GM12801 (cell line): ENCODE measurements at regions not wholly inside any gene's neighbourhood (a gene's known extent, or its start where the extent isn't known, plus 50 kb on each side); places are given as distances from the start of the nearest gene placed in this dataset.

Experiments used
- CTCF ChIP-seq: IDR thresholded peaks from one replicate; pipeline ENCODE4 v1.5.1; 2011; ENCODE audit warnings: control low read depth; ENCODE audit not compliant: insufficient read length; ENCODE audit errors: extremely low read depth

- no peak for TF ChIP-seq CTCF
Measured at GRCh38 chr4:66235876-66236275, 565.6 kb upstream of the EPHA5 start.

- no peak for TF ChIP-seq CTCF
Measured at GRCh38 chr4:66229885-66230284, 559.6 kb upstream of the EPHA5 start.

GRCh38 chr4:66225539-66225938, 555.2 kb upstream of the EPHA5 start:
- no peak for TF ChIP-seq CTCF

DNA sequence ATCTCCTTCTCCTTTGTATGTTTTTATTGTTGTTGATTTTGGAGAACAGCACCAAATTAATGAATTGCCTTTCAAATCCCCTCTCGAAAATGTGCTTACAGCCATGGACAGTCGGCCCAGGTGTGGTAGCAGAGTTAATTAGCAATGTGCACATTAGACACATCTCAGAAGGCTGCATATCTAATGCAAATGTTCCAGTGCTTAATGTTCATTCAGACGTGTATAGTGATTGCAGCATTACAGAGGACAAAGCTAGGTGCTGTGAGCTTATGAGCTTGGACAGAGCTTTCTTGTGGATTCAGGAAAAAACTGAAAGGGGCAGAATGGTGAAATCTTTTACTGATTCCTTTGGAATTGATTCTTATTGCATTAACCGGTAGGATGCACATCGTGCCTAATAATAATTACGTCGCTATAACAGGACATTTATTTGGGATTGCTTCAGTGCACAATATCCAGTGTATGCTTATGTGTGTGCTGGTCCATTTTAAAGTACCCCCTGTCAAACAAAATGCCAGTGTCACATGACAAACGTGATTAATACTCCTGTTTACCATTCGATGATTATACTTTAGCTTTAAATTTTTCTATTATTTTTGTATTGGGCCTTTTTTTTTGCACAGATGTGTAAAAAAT, 552.9 kb upstream of the EPHA5 start:
- TF ChIP-seq CTCF, result no peak

GRCh38 chr4:66219401-66219800, 549.1 kb upstream of the EPHA5 start:
- TF ChIP-seq CTCF, result no peak

DNA sequence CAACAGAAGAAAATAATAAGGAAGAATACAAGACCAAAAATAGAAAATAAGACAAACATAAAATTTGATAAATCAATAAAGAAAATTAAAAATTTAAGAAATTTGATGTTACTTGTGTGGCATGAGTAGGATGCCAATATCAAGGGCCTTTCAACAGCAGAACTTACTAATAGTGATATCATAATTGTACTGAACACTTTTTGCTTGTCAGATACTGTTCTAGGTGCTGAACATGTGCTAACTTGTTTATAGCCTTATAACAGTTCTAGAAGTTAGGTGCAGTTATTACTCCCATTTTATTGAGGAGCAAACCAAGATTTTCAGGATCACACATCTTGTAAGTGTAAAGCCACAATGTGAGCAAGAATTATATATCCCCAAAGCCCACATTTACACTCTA, 546.0 kb upstream of the EPHA5 start:
- no peak for TF ChIP-seq CTCF

DNA sequence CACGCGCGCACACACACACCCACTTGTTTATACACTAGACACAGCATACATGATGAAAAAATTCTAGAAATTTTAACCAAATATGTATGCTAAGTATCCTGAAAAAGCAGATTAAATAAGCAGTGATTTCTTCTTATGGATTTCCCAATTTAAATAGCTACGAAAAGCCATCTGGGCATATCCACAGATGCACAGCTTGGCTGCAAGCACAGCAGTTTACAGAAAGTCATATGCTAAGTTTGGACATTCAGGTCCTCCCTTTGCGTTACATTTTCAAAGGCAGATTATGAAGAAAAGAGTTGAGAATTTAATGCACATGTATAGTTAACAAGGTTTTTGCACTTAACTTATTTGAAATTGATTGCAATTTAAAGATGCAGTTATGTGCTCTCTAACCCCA, 542.2 kb upstream of the EPHA5 start:
- TF ChIP-seq CTCF, result no peak
